ENCODE measurements at regions not wholly inside any gene's neighbourhood (a gene's known extent, or its start where the extent isn't known, plus 50 kb on each side); places are given as distances from the start of the nearest gene placed in this dataset.

GRCh38 chr2:16318474-16319195 is 347.0 kb downstream of the CYRIA start:
- TF ChIP-seq CTBP1 (IDR thresholded peaks at IDR 0.05; ENCODE audit: borderline replicate concordance) (no peak), FOXM1 (IDR thresholded peaks at IDR 0.05; ENCODE audit: borderline replicate concordance) (no peak), SP1 (IDR thresholded peaks at IDR 0.05) (no peak), SUZ12 (IDR thresholded peaks at IDR 0.05) (no peak), TARDBP (IDR thresholded peaks at IDR 0.05) (no peak), BHLHE40 (IDR thresholded peaks at IDR 0.05; ENCODE audit: borderline replicate concordance) (no peak), HDGF (IDR thresholded peaks at IDR 0.05; ENCODE audit: borderline replicate concordance) (no peak)
